Left lung (tissue), 4 donors: ENCODE measurements at regions not wholly inside any gene's neighbourhood (a gene's known extent, or its start where the extent isn't known, plus 50 kb on each side); places are given as distances from the start of the nearest gene placed in this dataset.

ENCODE experiments used
- ATAC-seq: fragments of 200-7000 bp; cut with Tn5 transposase; one replicate; pipeline ENCODE4 v1.9.1; 2020; ENCODE audit warnings: moderate library complexity
- DNase-seq, 4 donors: peaks; one replicate each; pipeline ENCODE4 v3.0.0-alpha.2; 2013 to 2020
- H3K27ac ChIP-seq, 2 donors: fragments of 200-600 bp; sonication (generic) in 1 of 2; one replicate each; pipeline versions ENCODE4 v1.5.0 to v1.8.0; 2020 to 2021
- H3K27me3 ChIP-seq, 2 donors: fragments of 200-600 bp; sonication (generic) in 1 of 2; one replicate each; pipeline versions ENCODE4 v1.5.0 to v1.8.0; 2020 to 2021
- H3K36me3 ChIP-seq, 2 donors: fragments of 200-600 bp; sonication (generic) in 1 of 2; one replicate each; pipeline versions ENCODE4 v1.5.0 to v1.8.0; 2020 to 2021
- H3K4me1 ChIP-seq, 2 donors: fragments of 200-600 bp; one replicate each; pipeline ENCODE4 v1.8.0; 2021
- H3K4me3 ChIP-seq, 2 donors: fragments of 200-600 bp; sonication (generic) in 1 of 2; one replicate each; pipeline versions ENCODE4 v1.5.0 to v1.8.0; 2020 to 2021; ENCODE audit warnings: mild to moderate bottlenecking in 1 of 2
- H3K9me3 ChIP-seq, 2 donors: fragments of 200-600 bp; sonication (generic) in 1 of 2; one replicate each; pipeline versions ENCODE4 v1.5.0 to v1.8.0; 2020 to 2021
- CTCF ChIP-seq, 2 donors: fragments of 200-600 bp; sonication (generic) in 1 of 2; IDR thresholded peaks; one replicate each; pipeline versions ENCODE4 v1.5.0 to v1.8.0; 2021; ENCODE audit warnings: antibody characterized with exemption in 2 of 2
- intact Hi-C, 2 donors: fragments of 100-400 bp; cut with DNase I; formaldehyde crosslinking; loops; one replicate each; pipeline versions ENCODE4 v1.11.2 to v1.14.2; 2022
- donor health status: DM: no; HTN: yes; CAD: no.
- donor health status: DM: no; HTN: no; CAD: no.

- Histone ChIP-seq H3K4me1 (peaks cover 0 to 3% of the 10 kb centered on the region in 2 donors), H3K4me3 (no peak overlapping the region), H3K27ac (no peak overlapping the region), H3K9me3 (peaks cover 0 to 3% of the 10 kb centered on the region in 2 donors), H3K36me3 (no peaks in the 10 kb centered on the region), H3K27me3 (no peaks in the 10 kb centered on the region)
- intact Hi-C loops, result no loop called here
- no peak for TF ChIP-seq CTCF (IDR thresholded peaks at IDR 0.05)
- ATAC-seq, result no peak
- no peak for DNase-seq
Observed at GRCh38 chr5:63050916-63051315, 472.3 kb downstream of the LRRC70 start.

GRCh38 chr5:63049935-63050334 is 471.3 kb downstream of the LRRC70 start:
- H3K9me3 ChIP-seq, result peaks cover 0 to 3% of the 10 kb centered on the region in 2 donors
- H3K27me3 ChIP-seq, result no peaks in the 10 kb centered on the region
- TF ChIP-seq CTCF (IDR thresholded peaks at IDR 0.05), result no peak
- H3K4me1 ChIP-seq, result peaks cover 0 to 3% of the 10 kb centered on the region in 2 donors
- H3K4me3 ChIP-seq, result no peak overlapping the region
- intact Hi-C loops, result no loop called here
- ATAC-seq (no peak), DNase-seq (no peak)
- no peak overlapping the region for H3K27ac ChIP-seq
- H3K36me3 ChIP-seq, result no peaks in the 10 kb centered on the region

GRCh38 chr5:63043792-63044191 is 465.2 kb downstream of the LRRC70 start:
- no peak for TF ChIP-seq CTCF (IDR thresholded peaks at IDR 0.05)
- Histone ChIP-seq H3K36me3 (no peaks in the 10 kb centered on the region), H3K27ac (no peak overlapping the region), H3K4me3 (no peak overlapping the region), H3K27me3 (no peaks in the 10 kb centered on the region), H3K9me3 (no peaks in the 10 kb centered on the region), H3K4me1 (no peaks in the 10 kb centered on the region)
- no peak for DNase-seq
- intact Hi-C loops, result no loop called here
- no peak for ATAC-seq

GRCh38 chr5:63032343-63032742 is 453.7 kb downstream of the LRRC70 start:
- no peak overlapping the region for H3K4me3 ChIP-seq
- H3K36me3 ChIP-seq, result no peaks in the 10 kb centered on the region
- H3K4me1 ChIP-seq, result no peaks in the 10 kb centered on the region
- H3K27ac ChIP-seq, result no peak overlapping the region
- intact Hi-C loops, result no loop called here
- peaks cover 0 to 38% of the 10 kb centered on the region in 2 donors for H3K9me3 ChIP-seq
- no peaks in the 10 kb centered on the region for H3K27me3 ChIP-seq
- ATAC-seq, result no peak
- DNase-seq, result no peak
- TF ChIP-seq CTCF (IDR thresholded peaks at IDR 0.05), result no peak

- intact Hi-C loops, result no loop called here
- H3K4me1 ChIP-seq, result no peaks in the 10 kb centered on the region
Observed at GRCh38 chr5:63029891-63030290, 451.3 kb downstream of the LRRC70 start.

More at GRCh38 chr5:63029891-63030290, 451.3 kb downstream of the LRRC70 start:
- no peaks in the 10 kb centered on the region for H3K36me3 ChIP-seq
- TF ChIP-seq CTCF (IDR thresholded peaks at IDR 0.05), result no peak
- H3K9me3 ChIP-seq, result peaks cover 0 to 38% of the 10 kb centered on the region in 2 donors
- no peaks in the 10 kb centered on the region for H3K27me3 ChIP-seq
- no peak overlapping the region for H3K4me3 ChIP-seq
- peak in 1 of 4 donors; percentile 50 for DNase-seq
- no peak overlapping the region for H3K27ac ChIP-seq
- ATAC-seq, result peak; percentile 35
